Heart right ventricle (tissue), 16 donors: ENCODE measurements at regions not wholly inside any gene's neighbourhood (a gene's known extent, or its start where the extent isn't known, plus 50 kb on each side); places are given as distances from the start of the nearest gene placed in this dataset.

ENCODE experiments used
- ATAC-seq, 8 donors: fragments of 200-7000 bp; cut with Tn5 transposase; one replicate each; pipeline ENCODE4 v1.9.1; 2020; ENCODE audit warnings: mild to moderate bottlenecking in 8 of 8, moderate library complexity in 8 of 8, moderate number of reproducible peaks in 1 of 8
- DNase-seq, 2 donors: peaks; one replicate each; pipeline ENCODE4 v3.0.0-alpha.2; 2020
- H3K27ac ChIP-seq, 10 donors: fragments of 200-600 bp; sonication (generic) in 2 of 10; one replicate each; pipeline versions ENCODE4 v1.5.0 to v1.8.0; 2020 to 2022; ENCODE audit warnings: mild to moderate bottlenecking in 3 of 10
- H3K27me3 ChIP-seq, 7 donors: fragments of 200-600 bp; one replicate each; pipeline ENCODE4 v1.8.0; 2021 to 2022; ENCODE audit warnings: mild to moderate bottlenecking in 2 of 7
- H3K36me3 ChIP-seq, 9 donors: fragments of 200-600 bp; sonication (generic) in 1 of 9; one replicate each; pipeline versions ENCODE4 v1.5.0 to v1.8.0; 2020 to 2022; ENCODE audit warnings: mild to moderate bottlenecking in 2 of 9
- H3K4me1 ChIP-seq, 9 donors: fragments of 200-600 bp; sonication (generic) in 1 of 9; one replicate each; pipeline versions ENCODE4 v1.5.0 to v1.8.0; 2020 to 2022; ENCODE audit warnings: mild to moderate bottlenecking in 4 of 9
- H3K4me3 ChIP-seq, 10 donors: fragments of 200-600 bp; sonication (generic) in 2 of 10; one replicate each; pipeline versions ENCODE4 v1.5.0 to v1.8.0; 2020 to 2022; ENCODE audit warnings: mild to moderate bottlenecking in 7 of 10, moderate library complexity in 2 of 10
- H3K9me3 ChIP-seq, 11 donors: fragments of 200-600 bp in 10 of 11; sonication (generic) in 2 of 11; one replicate each; pipeline versions ENCODE4 v1.5.0 to v1.8.0; 2013 to 2022; ENCODE audit warnings: mild to moderate bottlenecking in 2 of 11, control low read depth in 1 of 11, moderate library complexity in 1 of 11
- CTCF ChIP-seq, 9 donors: fragments of 200-600 bp; sonication (generic) in 2 of 9; IDR thresholded peaks; one replicate each; pipeline versions ENCODE4 v1.5.0 to v1.8.0; 2021 to 2022; ENCODE audit warnings: antibody characterized with exemption in 9 of 9, mild to moderate bottlenecking in 5 of 9, moderate library complexity in 1 of 9
- WGBS, 2 donors: extraction: QIAGEN DNeasy Blood & Tissue Kit; methylation state at CpG; one replicate each; pipeline ENCODE4 v1.1.7; 2013; ENCODE audit warnings: inconsistent platforms in 1 of 2; 5-methylcytosine and 5-hydroxymethylcytosine counted together
- intact Hi-C, 10 donors: fragments of 100-400 bp; cut with DNase I; formaldehyde crosslinking; loops; one replicate each; pipeline versions ENCODE4 v1.11.1 to v1.14.2; 2022
- donor health status: Arrhythmogenic right ventricular cardiomyopathy.
- donor health status: ischemic (EF 13 %, LVEDD 7.1; RV severe dilation, severe dysfunction).
- donor health status: healthy with polysubstance abuse.
- donor health status: DM: no; HTN: yes; CAD: no.
- donor health status: DM: no; HTN: no; CAD: no.
- donor health status: ischemic (EF 25% LVEDD 6.9; RV normal size, moderate dysfunction).
- donor health status: ischemic (EF 25% LVEDD 5.7; RV mildly dilated, moderate dysfunction).
- donor health status: healthy.
- donor health status: DM: yes; HTN: yes; CAD: no.
- donor health status: Ischemic cardiomyopathy.
- donor health status: ischemic (EF 35%, LVEDD 5.7; RV mildly dilated, moderate dysfunction).
- donor health status: nonischemic (EF 11% LVEDD 7.7; RV severe dilation, severe dysfunction).
- donor health status: DM: yes; HTN: yes; CAD: no.
- donor health status: PGD.
- donor health status: ischemic (EF 29% LVEDD 5.4; RV normal size, mild dysfunction).
- donor health status: nonischemic (EF 23%, LVEDD 6.1; RV moderate dilation, normal function).

- TF ChIP-seq CTCF (IDR thresholded peaks at IDR 0.05) = no peak
- no peak overlapping the region for H3K4me3 ChIP-seq
- H3K36me3 ChIP-seq = no peaks in the 10 kb centered on the region
- intact Hi-C loops = no loop called here
- DNase-seq (no peak), ATAC-seq (no peak)
- peaks cover 0 to 28% (median 3%) of the 10 kb centered on the region in 11 donors for H3K9me3 ChIP-seq
- H3K27ac ChIP-seq = no peak overlapping the region
- WGBS, 2 donors = 87 to 93% methylated on average over 7 of the region's 7 CpGs
- H3K27me3 ChIP-seq = peaks cover 0 to 35% (median 12%) of the 10 kb centered on the region in 7 donors
- H3K4me1 ChIP-seq = peaks cover 0 to 3% (median 0%) of the 10 kb centered on the region in 9 donors
Observed at GRCh38 chr11:70616317-70616716, 218.0 kb downstream of the CTTN start.

- no peaks in the 10 kb centered on the region for H3K4me1 ChIP-seq
- DNase-seq = no peak
- WGBS, 2 donors = 57 to 66% methylated on average over 12 of the region's 12 CpGs
- peaks cover 0 to 34% (median 7%) of the 10 kb centered on the region in 7 donors for H3K27me3 ChIP-seq
- intact Hi-C loops = no loop called here
- no peak for TF ChIP-seq CTCF (IDR thresholded peaks at IDR 0.05)
- peaks cover 0 to 28% (median 3%) of the 10 kb centered on the region in 11 donors for H3K9me3 ChIP-seq
- no peaks in the 10 kb centered on the region for H3K36me3 ChIP-seq
- no peak for ATAC-seq
- no peak overlapping the region for H3K4me3 ChIP-seq
- no peak overlapping the region for H3K27ac ChIP-seq
Observed at GRCh38 chr11:70616938-70617654, 218.8 kb downstream of the CTTN start.

GRCh38 chr11:70618431-70619101 lies 220.2 kb downstream of the CTTN start:
- DNase-seq = no peak

GRCh38 chr11:70619591-70619990 lies 221.3 kb downstream of the CTTN start:
- no peaks in the 10 kb centered on the region for H3K36me3 ChIP-seq
- H3K9me3 ChIP-seq = peaks cover 0 to 27% (median 3%) of the 10 kb centered on the region in 11 donors
- intact Hi-C loops = no loop called here
- peaks cover 0 to 20% (median 0%) of the 10 kb centered on the region in 7 donors for H3K27me3 ChIP-seq
- no peaks in the 10 kb centered on the region for H3K4me1 ChIP-seq
- no peak overlapping the region for H3K27ac ChIP-seq
- no peak for TF ChIP-seq CTCF (IDR thresholded peaks at IDR 0.05)
- no peak overlapping the region for H3K4me3 ChIP-seq
- ATAC-seq (no peak), DNase-seq (no peak)
- WGBS, 2 donors = 79 to 81% methylated on average over 7 of the region's 7 CpGs

More at GRCh38 chr11:70618431-70619101, 220.2 kb downstream of the CTTN start:
- peaks cover 0 to 21% (median 0%) of the 10 kb centered on the region in 7 donors for H3K27me3 ChIP-seq
- H3K4me3 ChIP-seq = no peak overlapping the region
- peaks cover 0 to 28% (median 3%) of the 10 kb centered on the region in 11 donors for H3K9me3 ChIP-seq
- H3K36me3 ChIP-seq = no peaks in the 10 kb centered on the region
- WGBS, 2 donors = 89 to 92% methylated on average over 22 of the region's 22 CpGs
- TF ChIP-seq CTCF (IDR thresholded peaks at IDR 0.05) = no peak
- no peak overlapping the region for H3K27ac ChIP-seq
- no peak for ATAC-seq
- intact Hi-C loops = no loop called here
- no peaks in the 10 kb centered on the region for H3K4me1 ChIP-seq
